ENCODE measurements at regions not wholly inside any gene's neighbourhood (a gene's known extent, or its start where the extent isn't known, plus 50 kb on each side); places are given as distances from the start of the nearest gene placed in this dataset.

GRCh38 chr2:236866542-236867340 lies 218.9 kb upstream of the COPS8 start:
- H3K9me3 ChIP-seq (ENCODE audit: low read depth): no peaks in the 10 kb centered on the region
- DNase-seq (ENCODE audit: low read depth in 1 of 2, low spot score in 1 of 2): no peak

GRCh38 chr2:236867441-236868260 lies 218.0 kb upstream of the COPS8 start:
- no peak overlapping the region for H3K27ac ChIP-seq
- no peaks in the 10 kb centered on the region for H3K9me3 ChIP-seq (ENCODE audit: low read depth)
- no peak overlapping the region for H3K4me3 ChIP-seq
- no peak for TF ChIP-seq CTCF (IDR thresholded peaks at IDR 0.05; ENCODE audit: low read depth, low read length)
- H3K27me3 ChIP-seq: no peaks in the 10 kb centered on the region
- DNase-seq (ENCODE audit: low read depth in 1 of 2, low spot score in 1 of 2): no peak
- no peaks in the 10 kb centered on the region for H3K36me3 ChIP-seq
- H3K4me1 ChIP-seq (ENCODE audit: low read depth): no peaks in the 10 kb centered on the region

More at GRCh38 chr2:236866542-236867340, 218.9 kb upstream of the COPS8 start:
- TF ChIP-seq CTCF (IDR thresholded peaks at IDR 0.05; ENCODE audit: low read depth, low read length): no peak
- no peak overlapping the region for H3K27ac ChIP-seq
- H3K4me1 ChIP-seq (ENCODE audit: low read depth): no peaks in the 10 kb centered on the region
- no peak overlapping the region for H3K4me3 ChIP-seq
- no peaks in the 10 kb centered on the region for H3K27me3 ChIP-seq
- H3K36me3 ChIP-seq: no peaks in the 10 kb centered on the region

- TF ChIP-seq CTCF (IDR thresholded peaks at IDR 0.05; ENCODE audit: low read depth, low read length): no peak
- Histone ChIP-seq H3K9me3 (ENCODE audit: low read depth) (no peaks in the 10 kb centered on the region), H3K27me3 (no peaks in the 10 kb centered on the region), H3K4me1 (ENCODE audit: low read depth) (no peaks in the 10 kb centered on the region), H3K4me3 (no peak overlapping the region), H3K36me3 (no peaks in the 10 kb centered on the region), H3K27ac (no peak overlapping the region)
- peak in 1 of 2 donors; percentile 13 for DNase-seq (ENCODE audit: low read depth in 1 of 2, low spot score in 1 of 2)
Measured at GRCh38 chr2:236870370-236870769, 215.3 kb upstream of the COPS8 start.

GRCh38 chr2:236871500-236872001 lies 214.1 kb upstream of the COPS8 start:
- no peak overlapping the region for H3K4me3 ChIP-seq
- no peak overlapping the region for H3K27ac ChIP-seq
- H3K9me3 ChIP-seq (ENCODE audit: low read depth): no peaks in the 10 kb centered on the region
- no peaks in the 10 kb centered on the region for H3K27me3 ChIP-seq
- peak in 1 of 2 donors; percentile 96 for DNase-seq (ENCODE audit: low read depth in 1 of 2, low spot score in 1 of 2)
- no peaks in the 10 kb centered on the region for H3K4me1 ChIP-seq (ENCODE audit: low read depth)
- no peak for TF ChIP-seq CTCF (IDR thresholded peaks at IDR 0.05; ENCODE audit: low read depth, low read length)
- no peaks in the 10 kb centered on the region for H3K36me3 ChIP-seq

GRCh38 chr2:236872015-236872414 lies 213.7 kb upstream of the COPS8 start:
- no peaks in the 10 kb centered on the region for H3K9me3 ChIP-seq (ENCODE audit: low read depth)
- H3K27ac ChIP-seq: no peak overlapping the region
- H3K27me3 ChIP-seq: no peaks in the 10 kb centered on the region
- H3K4me3 ChIP-seq: no peak overlapping the region
- TF ChIP-seq CTCF (IDR thresholded peaks at IDR 0.05; ENCODE audit: low read depth, low read length): no peak
- no peaks in the 10 kb centered on the region for H3K4me1 ChIP-seq (ENCODE audit: low read depth)
- no peak for DNase-seq (ENCODE audit: low read depth in 1 of 2, low spot score in 1 of 2)
- no peaks in the 10 kb centered on the region for H3K36me3 ChIP-seq
